ENCODE measurements at regions not wholly inside any gene's neighbourhood (a gene's known extent, or its start where the extent isn't known, plus 50 kb on each side); places are given as distances from the start of the nearest gene placed in this dataset.

DNA sequence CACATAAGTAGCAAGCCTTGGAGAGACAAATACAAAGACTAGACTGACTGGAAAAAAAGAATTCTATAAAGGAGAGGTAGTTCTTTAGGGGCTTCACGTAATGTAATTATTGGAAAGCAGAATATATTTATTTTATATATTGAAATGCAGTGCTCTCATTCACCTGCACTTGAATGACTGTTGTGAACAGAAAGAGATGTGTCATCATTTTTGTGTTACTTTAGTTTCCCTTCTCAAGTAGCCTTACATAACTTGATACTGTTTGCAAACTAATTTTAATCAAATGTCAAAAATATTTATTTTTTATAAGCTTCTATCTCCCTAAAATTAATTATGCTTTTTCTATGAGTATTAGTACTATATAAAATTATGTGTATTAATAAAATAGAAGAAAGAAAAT, 691.1 kb upstream of the FTMT start:
- WGBS, result 78% methylated on average over 1 of the region's 1 CpG
- H3K4me1 ChIP-seq, result no peaks in the 10 kb centered on the region
- DNase-seq (ENCODE audit: extremely low spot score), result no peak
- H3K36me3 ChIP-seq, result no peaks in the 10 kb centered on the region
- H3K27me3 ChIP-seq, result no peaks in the 10 kb centered on the region
- TF ChIP-seq POLR2A (IDR thresholded peaks at IDR 0.05; ENCODE audit: low read depth), result no peak
- no peak for TF ChIP-seq POLR2AphosphoS5 (IDR thresholded peaks at IDR 0.05)
- no peak for TF ChIP-seq EP300 (IDR thresholded peaks at IDR 0.05)
- TF ChIP-seq, protein P1, sequence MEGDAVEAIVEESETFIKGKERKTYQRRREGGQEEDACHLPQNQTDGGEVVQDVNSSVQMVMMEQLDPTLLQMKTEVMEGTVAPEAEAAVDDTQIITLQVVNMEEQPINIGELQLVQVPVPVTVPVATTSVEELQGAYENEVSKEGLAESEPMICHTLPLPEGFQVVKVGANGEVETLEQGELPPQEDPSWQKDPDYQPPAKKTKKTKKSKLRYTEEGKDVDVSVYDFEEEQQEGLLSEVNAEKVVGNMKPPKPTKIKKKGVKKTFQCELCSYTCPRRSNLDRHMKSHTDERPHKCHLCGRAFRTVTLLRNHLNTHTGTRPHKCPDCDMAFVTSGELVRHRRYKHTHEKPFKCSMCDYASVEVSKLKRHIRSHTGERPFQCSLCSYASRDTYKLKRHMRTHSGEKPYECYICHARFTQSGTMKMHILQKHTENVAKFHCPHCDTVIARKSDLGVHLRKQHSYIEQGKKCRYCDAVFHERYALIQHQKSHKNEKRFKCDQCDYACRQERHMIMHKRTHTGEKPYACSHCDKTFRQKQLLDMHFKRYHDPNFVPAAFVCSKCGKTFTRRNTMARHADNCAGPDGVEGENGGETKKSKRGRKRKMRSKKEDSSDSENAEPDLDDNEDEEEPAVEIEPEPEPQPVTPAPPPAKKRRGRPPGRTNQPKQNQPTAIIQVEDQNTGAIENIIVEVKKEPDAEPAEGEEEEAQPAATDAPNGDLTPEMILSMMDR (IDR thresholded peaks at IDR 0.05), result no peak
- H3K27ac ChIP-seq (replicated peaks in 1 of 4), result no peak overlapping the region
- intact Hi-C loops (cut with DNase I), result no loop called here
- H3K4me3 ChIP-seq, result no peak overlapping the region
- H3K9me3 ChIP-seq, result no peaks in the 10 kb centered on the region

DNA sequence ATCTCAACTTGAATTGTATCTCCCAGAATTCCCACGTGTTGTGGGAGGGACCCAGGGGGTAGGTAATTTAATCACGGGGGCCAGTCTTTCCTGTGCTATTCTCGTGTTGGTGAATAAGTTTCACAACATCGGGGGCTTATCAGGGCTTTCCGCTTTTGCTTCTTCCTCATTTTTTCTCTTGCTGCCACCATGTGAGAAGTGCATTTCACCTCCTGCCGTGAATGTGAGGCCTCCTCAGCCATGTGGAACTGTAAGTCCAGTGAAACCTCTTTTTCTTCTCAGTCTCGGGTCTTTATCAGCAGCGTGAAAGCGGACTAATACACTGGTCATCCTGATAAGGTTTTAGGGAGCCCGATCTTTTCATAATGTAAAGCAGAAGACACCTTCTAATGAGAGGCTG, 687.0 kb upstream of the FTMT start:
- Histone ChIP-seq H3K4me1 (no peaks in the 10 kb centered on the region), H3K9me3 (no peaks in the 10 kb centered on the region), H3K4me3 (no peak overlapping the region), H3K27me3 (no peaks in the 10 kb centered on the region), H3K36me3 (no peaks in the 10 kb centered on the region), H3K27ac (replicated peaks in 1 of 4) (no peak overlapping the region)
- TF ChIP-seq, protein P1 (IDR thresholded peaks at IDR 0.05), result no peak
- no peak for TF ChIP-seq POLR2AphosphoS5 (IDR thresholded peaks at IDR 0.05)
- TF ChIP-seq POLR2A (IDR thresholded peaks at IDR 0.05; ENCODE audit: low read depth), result no peak
- TF ChIP-seq EP300 (IDR thresholded peaks at IDR 0.05), result no peak
- 72% methylated on average over 10 of the region's 10 CpGs for WGBS
- DNase-seq (ENCODE audit: extremely low spot score), result no peak
- intact Hi-C loops (cut with DNase I), result no loop called here

DNA sequence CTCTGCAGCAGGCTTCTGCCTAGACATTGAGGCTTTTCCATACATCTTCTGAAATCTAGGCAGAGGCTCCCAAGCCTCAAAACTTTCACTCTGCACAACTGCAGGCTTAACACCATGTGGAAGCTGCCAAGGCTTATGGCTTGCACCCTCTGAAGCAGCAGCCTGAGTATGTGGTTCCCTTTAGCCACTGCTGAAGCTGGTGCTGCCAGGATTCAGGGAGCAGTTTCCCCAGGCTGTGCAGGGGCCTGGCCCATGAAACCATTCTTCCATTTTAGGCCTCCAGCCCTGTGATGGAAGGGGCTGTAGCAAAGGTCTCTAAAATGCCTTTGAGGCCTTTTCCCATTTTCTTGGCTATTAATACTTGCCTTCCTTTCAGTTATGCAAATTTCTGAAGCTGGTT, 680.3 kb upstream of the FTMT start:
- Histone ChIP-seq H3K27ac (replicated peaks in 1 of 4) (no peak overlapping the region), H3K9me3 (no peaks in the 10 kb centered on the region), H3K4me1 (no peaks in the 10 kb centered on the region), H3K4me3 (no peak overlapping the region), H3K27me3 (no peaks in the 10 kb centered on the region), H3K36me3 (no peaks in the 10 kb centered on the region)
- intact Hi-C loops (cut with DNase I), result no loop called here
- TF ChIP-seq, protein P1 (IDR thresholded peaks at IDR 0.05), result no peak
- no peak for TF ChIP-seq EP300 (IDR thresholded peaks at IDR 0.05)
- TF ChIP-seq POLR2AphosphoS5 (IDR thresholded peaks at IDR 0.05), result no peak
- no peak for TF ChIP-seq POLR2A (IDR thresholded peaks at IDR 0.05; ENCODE audit: low read depth)
- DNase-seq (ENCODE audit: extremely low spot score), result no peak

DNA sequence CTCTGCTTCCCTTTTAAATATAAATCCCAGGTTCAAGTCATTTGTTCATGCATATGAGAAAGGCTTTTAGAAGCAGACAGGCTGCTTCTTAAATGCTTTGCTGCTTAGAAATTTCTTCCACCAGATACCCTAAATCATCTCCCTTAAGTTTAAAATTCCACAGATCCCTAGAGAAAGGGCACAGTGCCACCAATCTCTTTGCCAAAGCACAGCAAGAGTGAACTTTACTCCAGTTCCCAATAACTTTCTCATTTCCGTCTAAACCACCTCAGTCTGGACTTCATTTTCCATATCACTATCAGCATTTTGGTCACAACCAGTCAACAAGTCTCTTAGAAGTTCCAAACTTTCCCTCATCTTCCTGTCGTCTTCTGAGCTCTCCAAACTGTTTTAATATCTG, 679.8 kb upstream of the FTMT start:
- intact Hi-C loops (cut with DNase I), result no loop called here
- no peak overlapping the region for H3K4me3 ChIP-seq
- no peaks in the 10 kb centered on the region for H3K4me1 ChIP-seq
- TF ChIP-seq, protein P1 (IDR thresholded peaks at IDR 0.05), result no peak
- TF ChIP-seq POLR2AphosphoS5 (IDR thresholded peaks at IDR 0.05), result no peak
- TF ChIP-seq EP300 (IDR thresholded peaks at IDR 0.05), result no peak
- no peak for TF ChIP-seq POLR2A (IDR thresholded peaks at IDR 0.05; ENCODE audit: low read depth)
- H3K36me3 ChIP-seq, result no peaks in the 10 kb centered on the region
- no peak for DNase-seq (ENCODE audit: extremely low spot score)
- H3K27me3 ChIP-seq, result no peaks in the 10 kb centered on the region
- H3K9me3 ChIP-seq, result no peaks in the 10 kb centered on the region
- WGBS, result 58% methylated on average over 2 of the region's 2 CpGs
- H3K27ac ChIP-seq (replicated peaks in 1 of 4), result no peak overlapping the region

DNA sequence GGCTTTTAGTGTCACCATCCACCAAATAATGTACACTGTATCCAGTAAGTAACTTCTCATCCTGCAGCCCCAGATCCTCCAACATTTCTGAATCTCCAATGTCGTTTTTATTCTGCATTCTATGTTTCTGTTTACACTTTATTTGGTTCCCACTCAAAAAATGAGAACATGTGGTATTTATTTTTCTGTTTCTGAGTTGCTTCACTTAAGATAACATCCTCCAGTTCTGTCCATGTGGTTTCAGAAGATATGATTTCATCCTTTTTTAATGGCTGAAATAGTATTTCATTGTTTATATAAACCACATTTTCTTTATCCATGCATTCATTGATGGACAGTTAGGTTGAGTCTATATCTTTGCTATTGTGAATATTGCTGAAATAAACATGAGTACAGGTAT, 677.3 kb upstream of the FTMT start:
- intact Hi-C loops (cut with DNase I), result no loop called here
- TF ChIP-seq, protein P1 (IDR thresholded peaks at IDR 0.05), result no peak
- TF ChIP-seq POLR2A (IDR thresholded peaks at IDR 0.05; ENCODE audit: low read depth), result no peak
- no peak for TF ChIP-seq POLR2AphosphoS5 (IDR thresholded peaks at IDR 0.05)
- TF ChIP-seq EP300 (IDR thresholded peaks at IDR 0.05), result no peak
- H3K4me3 ChIP-seq, result no peak overlapping the region
- H3K4me1 ChIP-seq, result no peaks in the 10 kb centered on the region
- no peak overlapping the region for H3K27ac ChIP-seq (replicated peaks in 1 of 4)
- no peak for DNase-seq (ENCODE audit: extremely low spot score)
- 24% methylated on average over 1 of the region's 1 CpG for WGBS
- H3K36me3 ChIP-seq, result no peaks in the 10 kb centered on the region
- H3K27me3 ChIP-seq, result no peaks in the 10 kb centered on the region
- no peaks in the 10 kb centered on the region for H3K9me3 ChIP-seq
